ENCODE measurements at regions not wholly inside any gene's neighbourhood (a gene's known extent, or its start where the extent isn't known, plus 50 kb on each side); places are given as distances from the start of the nearest gene placed in this dataset.

GRCh38 chr3:26104851-26105251, 315.0 kb downstream of the OXSM start:
- Histone ChIP-seq H3K27ac (ENCODE audit: low read depth, low read length) (no peak overlapping the region), H3K9me3 (ENCODE audit: insufficient read depth, low read depth, low read length) (no peaks in the 10 kb centered on the region), H2AFZ (ENCODE audit: low read depth, low read length) (no peak overlapping the region), H3K36me3 (ENCODE audit: insufficient read depth, low read length) (no peaks in the 10 kb centered on the region), H3K9ac (ENCODE audit: low read length) (no peak overlapping the region), H3K27me3 (ENCODE audit: insufficient read depth, low read length) (no peaks in the 10 kb centered on the region), H4K20me1 (ENCODE audit: insufficient read depth, low read length) (no peaks in the 10 kb centered on the region), H3K4me2 (ENCODE audit: low read length) (no peak overlapping the region), H3K4me1 (ENCODE audit: insufficient read depth, low read length) (peaks cover 10% of the 10 kb centered on the region), H3K79me2 (ENCODE audit: insufficient read depth, low read length) (no peaks in the 10 kb centered on the region), H3K4me3 (ENCODE audit: insufficient read depth, low read depth, low read length) (no peak overlapping the region)
- Mint-ChIP-seq H3K9me3 (ENCODE audit: unreplicated experiment) (peaks cover 2% of the 10 kb centered on the region), H3K4me3 (ENCODE audit: unreplicated experiment) (no peak overlapping the region), H3K27ac (ENCODE audit: unreplicated experiment) (peak overlapping the region; percentile 0), H3K4me1 (ENCODE audit: low read depth, unreplicated experiment) (peaks cover 28% of the 10 kb centered on the region), H3K36me3 (ENCODE audit: low read depth, unreplicated experiment) (no peaks in the 10 kb centered on the region), H3K27me3 (ENCODE audit: low read depth, unreplicated experiment) (no peaks in the 10 kb centered on the region)
- FAIRE-seq, result no peak
- TF ChIP-seq EZH2 (IDR thresholded peaks at IDR 0.05; ENCODE audit: insufficient read depth, low read length) (no peak), CTCF (IDR thresholded peaks at IDR 0.05; ENCODE audit: insufficient read depth, low read depth, low read length) (no peak)
- DNase-seq (ENCODE audit: low read depth), result no peak

GRCh38 chr3:26105261-26105660, 315.4 kb downstream of the OXSM start:
- H3K79me2 ChIP-seq (ENCODE audit: insufficient read depth, low read length), result no peaks in the 10 kb centered on the region
- Mint-ChIP-seq H3K36me3 (ENCODE audit: low read depth, unreplicated experiment) (no peaks in the 10 kb centered on the region), H3K4me3 (ENCODE audit: unreplicated experiment) (no peak overlapping the region), H3K9me3 (ENCODE audit: unreplicated experiment) (peaks cover 2% of the 10 kb centered on the region), H3K27me3 (ENCODE audit: low read depth, unreplicated experiment) (no peaks in the 10 kb centered on the region), H3K4me1 (ENCODE audit: low read depth, unreplicated experiment) (peaks cover 24% of the 10 kb centered on the region), H3K27ac (ENCODE audit: unreplicated experiment) (peak overlapping the region; percentile 0)
- TF ChIP-seq EZH2 (IDR thresholded peaks at IDR 0.05; ENCODE audit: insufficient read depth, low read length) (no peak), CTCF (IDR thresholded peaks at IDR 0.05; ENCODE audit: insufficient read depth, low read depth, low read length) (no peak)
- DNase-seq (ENCODE audit: low read depth) (no peak), FAIRE-seq (no peak)
- H3K27me3 ChIP-seq (ENCODE audit: insufficient read depth, low read length), result no peaks in the 10 kb centered on the region
- no peak overlapping the region for H3K9ac ChIP-seq (ENCODE audit: low read length)
- H3K4me1 ChIP-seq (ENCODE audit: insufficient read depth, low read length), result peaks cover 5% of the 10 kb centered on the region
- no peak overlapping the region for H3K4me3 ChIP-seq (ENCODE audit: insufficient read depth, low read depth, low read length)
- H2AFZ ChIP-seq (ENCODE audit: low read depth, low read length), result no peak overlapping the region
- H3K27ac ChIP-seq (ENCODE audit: low read depth, low read length), result no peak overlapping the region
- no peak overlapping the region for H3K4me2 ChIP-seq (ENCODE audit: low read length)
- H3K9me3 ChIP-seq (ENCODE audit: insufficient read depth, low read depth, low read length), result no peaks in the 10 kb centered on the region
- H3K36me3 ChIP-seq (ENCODE audit: insufficient read depth, low read length), result no peaks in the 10 kb centered on the region
- no peaks in the 10 kb centered on the region for H4K20me1 ChIP-seq (ENCODE audit: insufficient read depth, low read length)

- TF ChIP-seq EZH2 (IDR thresholded peaks at IDR 0.05; ENCODE audit: insufficient read depth, low read length) (no peak), CTCF (IDR thresholded peaks at IDR 0.05; ENCODE audit: insufficient read depth, low read depth, low read length) (no peak)
- no peak overlapping the region for H3K27ac ChIP-seq (ENCODE audit: low read depth, low read length)
- no peak overlapping the region for H3K4me3 ChIP-seq (ENCODE audit: insufficient read depth, low read depth, low read length)
- H4K20me1 ChIP-seq (ENCODE audit: insufficient read depth, low read length), result no peaks in the 10 kb centered on the region
- no peak overlapping the region for H3K27ac Mint-ChIP-seq (ENCODE audit: unreplicated experiment)
- H3K9me3 ChIP-seq (ENCODE audit: insufficient read depth, low read depth, low read length), result no peaks in the 10 kb centered on the region
- no peak for FAIRE-seq
- no peak overlapping the region for H3K4me3 Mint-ChIP-seq (ENCODE audit: unreplicated experiment)
- H3K9ac ChIP-seq (ENCODE audit: low read length), result no peak overlapping the region
- H3K36me3 Mint-ChIP-seq (ENCODE audit: low read depth, unreplicated experiment), result no peaks in the 10 kb centered on the region
- H3K4me1 ChIP-seq (ENCODE audit: insufficient read depth, low read length), result no peaks in the 10 kb centered on the region
- H3K36me3 ChIP-seq (ENCODE audit: insufficient read depth, low read length), result no peaks in the 10 kb centered on the region
- no peaks in the 10 kb centered on the region for H3K79me2 ChIP-seq (ENCODE audit: insufficient read depth, low read length)
- DNase-seq (ENCODE audit: low read depth), result no peak
- H3K4me2 ChIP-seq (ENCODE audit: low read length), result no peak overlapping the region
- peaks cover 3% of the 10 kb centered on the region for H3K27me3 Mint-ChIP-seq (ENCODE audit: low read depth, unreplicated experiment)
- H3K27me3 ChIP-seq (ENCODE audit: insufficient read depth, low read length), result no peaks in the 10 kb centered on the region
- no peak overlapping the region for H2AFZ ChIP-seq (ENCODE audit: low read depth, low read length)
- peaks cover 14% of the 10 kb centered on the region for H3K4me1 Mint-ChIP-seq (ENCODE audit: low read depth, unreplicated experiment)
- H3K9me3 Mint-ChIP-seq (ENCODE audit: unreplicated experiment), result peaks cover 1% of the 10 kb centered on the region
Observed at GRCh38 chr3:26106228-26106627, 316.3 kb downstream of the OXSM start.

All from astrocyte (in vitro differentiated cells and primary cell).